GM19328 (cell line): ENCODE measurements at regions not wholly inside any gene's neighbourhood (a gene's known extent, or its start where the extent isn't known, plus 50 kb on each side); places are given as distances from the start of the nearest gene placed in this dataset.
"Not testable (repeated sequence)": the region's sequence is repeated elsewhere in the genome, so short reads cannot be mapped to it uniquely, and the experiment has no call there.

Experiments used
- ATAC-seq: cut with Tn5 transposase; IDR thresholded peaks from one replicate; pipeline ENCODE4 v1.9.1; 2021; ENCODE audit warnings: mild to moderate bottlenecking, moderate library complexity; ENCODE audit not compliant: unreplicated experiment

DNA sequence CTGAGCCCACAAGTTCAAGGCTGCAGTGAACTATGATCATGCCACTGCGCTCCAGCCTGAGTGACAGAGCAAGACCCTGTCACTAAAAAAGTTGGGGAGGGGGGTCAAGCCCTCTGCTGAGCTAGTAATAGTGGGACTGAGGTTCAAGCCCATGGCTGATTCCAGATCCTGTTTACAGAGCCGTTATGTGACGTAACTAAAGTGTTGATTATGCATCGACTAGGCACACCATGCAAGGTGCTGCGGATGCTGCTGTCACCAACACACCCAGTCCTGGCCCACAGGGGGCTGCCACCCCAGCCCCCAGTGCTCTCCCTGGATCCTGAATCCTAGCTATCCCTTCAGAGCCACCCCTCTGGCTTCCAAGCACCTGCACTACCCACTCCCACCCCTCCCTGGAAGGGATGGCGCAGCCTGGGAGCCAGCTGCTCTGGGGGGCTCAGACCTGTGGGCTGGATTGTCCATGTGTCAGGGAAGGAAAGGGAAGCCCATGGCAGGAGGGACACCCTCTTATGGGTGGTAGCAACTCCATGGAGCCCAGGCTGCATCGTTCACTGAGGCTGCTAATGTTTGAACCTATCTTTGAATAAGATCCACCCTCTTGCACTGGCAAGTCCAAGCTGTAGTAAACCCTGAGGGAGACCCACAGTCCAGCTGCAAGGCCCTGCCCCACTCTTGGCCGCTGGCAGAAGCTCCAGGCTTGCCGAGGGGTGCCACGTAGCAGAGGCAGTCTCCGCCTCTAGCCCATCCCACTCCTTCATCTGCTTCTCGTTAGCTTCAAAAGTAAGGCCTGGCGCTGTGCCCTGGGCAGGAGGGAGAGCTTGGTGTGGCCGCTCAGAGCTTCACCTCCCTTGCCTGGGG, 95.0 kb downstream of the SNX5 start:
- no peak for ATAC-seq

DNA sequence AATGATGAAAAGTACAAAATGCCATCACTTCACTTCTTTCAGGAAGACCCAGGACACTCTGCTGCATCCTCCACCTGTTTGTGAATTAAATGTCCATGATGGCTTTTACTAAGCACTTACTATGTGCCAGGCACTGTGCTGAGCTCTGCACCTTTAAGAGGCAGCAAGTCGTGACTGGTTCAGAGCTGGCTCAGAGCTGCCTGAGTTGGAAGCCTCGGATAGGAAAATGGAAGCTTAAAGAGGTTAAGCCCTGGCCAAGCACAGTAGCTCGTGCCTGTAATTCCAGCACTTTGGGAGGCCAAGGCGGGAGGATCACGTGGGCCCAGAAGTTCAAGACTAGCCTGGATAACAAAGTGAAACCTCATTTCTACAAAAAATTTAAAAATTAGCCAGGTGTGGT, 95.6 kb downstream of the SNX5 start:
- ATAC-seq = no peak

DNA sequence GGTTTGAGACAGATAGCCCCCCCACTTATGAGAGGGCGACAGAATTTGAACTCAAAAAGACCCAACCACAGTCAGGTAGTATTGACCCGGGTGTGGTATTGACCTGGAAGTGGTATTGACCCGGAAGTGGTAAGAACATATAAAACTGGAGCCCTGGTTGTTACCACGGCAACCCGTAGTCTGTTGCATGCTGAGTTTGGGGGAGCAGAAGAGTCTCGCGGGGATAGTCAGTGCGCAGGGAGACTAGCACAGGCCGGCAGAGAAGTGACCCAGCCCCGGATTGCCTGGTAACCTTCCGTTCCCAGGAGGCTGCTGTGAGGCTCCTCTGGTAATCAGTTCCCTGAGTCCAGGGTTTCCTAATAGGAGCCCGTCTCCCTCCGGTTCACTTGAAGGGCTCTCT, 96.2 kb downstream of the SNX5 start:
- no peak for ATAC-seq

DNA sequence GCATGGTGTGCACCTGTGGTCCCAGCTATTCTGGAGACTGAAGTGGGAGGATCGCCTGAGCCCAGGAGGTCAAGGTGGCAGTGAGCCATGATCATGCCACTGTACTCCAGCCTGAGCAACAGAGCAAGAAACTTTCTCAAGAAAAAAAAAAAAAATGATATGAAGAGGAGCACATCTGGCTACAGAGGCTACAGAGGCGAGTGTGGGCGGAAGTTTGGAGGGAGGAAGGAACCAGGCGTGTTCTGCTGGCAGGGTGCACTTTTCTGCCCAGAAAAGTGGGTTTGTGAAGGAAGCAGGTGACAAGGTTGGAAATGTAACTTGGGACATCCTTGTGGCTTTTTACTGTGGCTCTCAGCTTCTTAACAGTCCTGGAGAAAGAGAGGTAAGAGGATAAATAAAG, 96.7 kb downstream of the SNX5 start:
- no peak for ATAC-seq

DNA sequence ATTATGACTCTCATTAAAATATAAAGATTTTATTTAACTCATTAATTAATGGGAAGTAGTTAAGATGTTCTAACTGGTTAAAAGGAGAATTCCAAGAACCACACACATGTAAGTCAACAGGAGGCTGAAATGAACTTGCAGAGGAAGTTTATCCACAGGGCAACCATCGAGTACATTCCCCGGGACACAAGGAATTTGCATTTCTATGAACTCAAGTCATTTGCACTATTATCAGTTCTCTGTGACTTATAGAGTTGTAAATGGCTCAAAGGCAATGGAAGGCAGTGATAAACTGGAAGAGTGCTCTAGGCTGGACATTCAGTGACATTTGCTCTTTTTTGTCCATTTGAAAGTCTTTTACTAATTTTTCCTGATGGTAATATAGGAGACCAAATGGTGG, 97.4 kb downstream of the SNX5 start:
- no peak for ATAC-seq

DNA sequence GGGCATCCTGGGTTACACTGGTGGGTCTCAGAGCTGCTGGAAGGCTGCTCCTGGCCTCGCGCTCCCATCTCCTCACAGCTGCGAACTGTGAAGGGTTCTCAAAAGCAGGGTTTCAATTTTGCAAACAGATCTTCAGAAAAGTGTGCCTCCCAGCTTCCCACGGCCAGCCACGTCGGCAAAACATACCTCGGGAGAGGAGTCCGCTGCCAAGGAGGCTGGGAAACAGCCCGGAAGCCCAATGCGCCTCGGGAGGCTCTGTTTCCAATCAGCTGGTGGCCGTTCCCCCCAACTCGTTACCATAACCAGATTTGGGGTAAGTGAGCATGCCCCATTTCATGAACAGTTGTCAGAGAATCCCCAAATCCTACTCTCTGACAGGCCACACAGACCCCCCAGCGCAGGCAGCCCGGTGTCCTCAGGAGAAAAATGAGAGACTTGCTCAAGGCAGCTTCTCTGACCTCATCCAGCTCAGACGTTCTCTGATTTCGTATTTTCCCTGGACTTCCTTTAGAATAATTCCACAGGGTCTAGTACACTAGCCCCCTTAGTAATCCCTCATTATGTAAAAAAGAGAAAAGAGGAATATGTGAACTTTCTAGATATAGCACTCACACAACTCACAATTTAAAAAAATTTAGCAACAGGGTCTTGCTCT, 98.4 kb downstream of the SNX5 start:
- ATAC-seq = no peak

DNA sequence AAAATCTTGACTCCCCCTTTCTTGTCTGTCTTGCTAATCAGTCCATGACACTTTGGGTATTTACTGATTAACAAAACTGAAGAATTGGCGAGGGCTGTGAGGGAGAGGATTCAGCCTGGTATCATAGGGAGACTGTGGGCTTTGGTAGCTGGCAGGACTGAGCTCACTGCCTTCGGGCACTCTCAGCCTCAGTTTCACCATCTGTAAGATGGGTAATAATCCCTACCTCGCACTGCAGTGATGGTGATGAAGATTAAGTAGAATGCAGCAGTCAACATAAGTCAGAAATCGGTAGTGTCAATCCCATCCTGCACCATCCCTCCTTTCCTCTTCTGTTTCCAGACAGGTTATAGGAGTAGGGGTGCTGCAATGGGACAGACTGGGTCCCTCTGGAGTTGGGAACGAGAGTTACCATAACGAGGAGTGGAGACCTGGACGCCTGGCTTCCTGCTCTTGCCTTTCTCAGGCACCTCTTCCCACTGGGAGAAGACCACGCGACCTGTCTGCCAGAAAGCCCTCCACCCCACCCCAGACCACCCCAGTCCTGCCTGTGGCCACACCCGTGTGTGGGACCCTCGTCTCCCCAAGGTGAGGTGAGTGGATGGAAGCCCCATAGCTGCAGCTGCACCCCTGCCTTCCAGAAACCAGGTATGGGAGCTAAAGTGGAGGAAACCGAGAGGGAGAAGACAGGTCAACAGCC, 99.1 kb downstream of the SNX5 start:
- no peak for ATAC-seq

DNA sequence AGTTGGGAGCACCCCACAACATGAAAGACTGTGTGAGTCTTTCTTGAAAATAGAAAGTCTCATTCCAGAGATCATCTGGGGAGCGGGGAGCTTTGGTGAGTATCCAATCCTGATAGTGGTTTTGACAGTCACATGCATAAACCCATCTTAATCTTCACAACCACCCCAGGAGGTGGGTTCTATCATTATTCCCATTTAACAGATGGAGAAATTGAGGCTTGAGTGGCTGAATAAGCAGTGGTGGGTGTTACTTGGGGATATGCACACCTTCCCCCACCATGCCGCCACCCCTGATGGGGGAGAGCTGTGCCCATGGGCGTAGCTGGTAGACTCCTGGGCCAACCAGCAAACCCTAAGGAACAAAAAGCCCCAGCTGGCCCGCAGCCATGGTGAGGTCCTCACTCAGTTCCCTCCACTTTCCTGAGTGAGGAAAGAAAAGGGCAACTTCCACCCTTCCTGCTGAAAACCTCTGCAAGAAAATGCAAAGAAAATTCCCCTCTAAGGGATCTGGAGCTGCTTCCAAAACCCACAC, 99.8 kb downstream of the SNX5 start:
- ATAC-seq = no peak

DNA sequence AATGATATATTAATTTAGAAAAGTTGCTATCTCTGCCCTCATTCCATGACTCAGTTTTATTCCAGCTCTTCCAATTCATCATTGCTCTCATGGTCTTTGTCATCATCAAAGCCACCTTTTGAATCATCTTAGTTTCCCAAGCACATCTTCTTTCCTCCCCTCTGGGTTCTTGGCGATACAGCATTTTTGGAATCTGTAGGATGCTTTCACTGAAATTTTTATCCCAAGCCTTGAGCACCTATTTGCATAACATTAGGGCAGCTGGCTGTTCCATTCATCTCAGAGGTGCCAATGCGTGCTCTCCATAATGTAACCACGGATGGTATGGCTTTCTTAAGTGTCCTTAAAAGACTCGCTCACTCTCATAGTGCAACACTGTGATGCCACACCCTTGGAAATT, 100.4 kb downstream of the SNX5 start:
- ATAC-seq = no peak

DNA sequence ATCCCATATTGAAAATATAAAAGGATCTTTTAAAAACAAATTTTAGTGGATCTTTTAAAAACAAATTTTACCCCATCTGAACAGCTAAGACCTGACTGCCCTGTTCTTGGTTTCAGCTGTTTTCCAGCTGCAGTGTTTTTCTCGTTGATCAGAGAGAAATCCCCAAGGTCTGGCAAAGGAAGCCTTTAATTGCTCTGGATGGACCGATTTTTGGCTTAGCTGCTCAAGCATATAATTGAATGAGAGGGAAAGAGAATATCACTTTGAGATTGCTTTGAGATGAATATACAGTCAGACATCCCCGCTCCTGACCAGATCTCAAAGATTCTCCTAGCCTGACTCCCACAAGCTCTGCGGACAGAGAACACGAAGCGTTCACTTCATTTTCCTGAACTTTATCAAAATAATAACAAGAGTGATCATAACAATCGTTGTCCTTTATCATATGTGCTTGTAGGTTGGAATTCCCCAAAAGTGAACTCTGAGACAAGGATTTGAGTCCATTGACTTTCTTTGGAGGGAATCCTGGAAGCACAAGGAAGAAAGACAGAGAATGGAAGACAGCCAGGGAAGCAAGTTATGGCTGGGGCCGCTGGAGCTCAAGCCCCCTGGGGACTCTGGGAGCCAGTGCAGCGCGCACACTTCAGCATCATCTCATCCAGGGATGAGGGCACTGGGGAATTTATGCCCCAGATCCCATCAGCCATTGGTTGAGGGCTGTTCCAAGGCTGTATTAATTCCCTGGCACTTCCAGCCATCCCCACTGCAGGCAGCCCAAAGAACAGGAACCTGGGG, 101.3 kb downstream of the SNX5 start:
- ATAC-seq = no peak

DNA sequence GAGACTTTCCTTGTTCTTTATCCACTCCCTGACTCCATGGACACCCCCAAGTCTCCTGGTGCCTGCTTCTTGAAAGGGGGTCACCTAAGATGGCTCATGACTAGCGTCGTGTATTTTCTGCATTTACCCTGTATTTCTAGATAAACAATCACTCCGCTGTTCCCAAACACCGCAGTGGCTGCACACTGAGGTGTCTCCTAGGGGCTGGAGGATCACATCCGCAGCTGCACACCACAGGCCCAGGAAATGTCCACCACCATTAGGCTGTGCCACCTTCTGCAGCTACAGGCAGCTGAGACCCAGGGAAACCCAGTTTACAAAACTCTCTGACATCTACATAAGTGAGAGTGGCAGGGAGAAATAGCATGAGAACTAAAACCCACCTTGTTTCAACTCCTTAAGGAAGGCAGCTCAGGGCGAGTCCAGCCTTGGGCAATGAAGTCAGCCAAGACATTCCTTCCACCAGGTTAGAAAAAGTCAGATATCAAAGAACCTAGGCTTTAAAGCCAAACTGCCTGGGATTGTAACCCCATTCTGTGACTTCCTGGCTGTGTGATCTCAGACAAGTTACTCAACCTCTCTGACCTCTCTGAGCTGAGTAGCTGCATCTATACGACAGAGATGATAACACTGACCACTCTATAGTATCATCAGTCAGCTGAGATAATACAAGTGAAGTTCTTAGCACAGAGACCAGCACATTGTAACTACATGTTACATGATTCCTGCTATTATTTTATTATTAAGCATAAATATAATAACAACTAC, 102.2 kb downstream of the SNX5 start:
- ATAC-seq = no peak

DNA sequence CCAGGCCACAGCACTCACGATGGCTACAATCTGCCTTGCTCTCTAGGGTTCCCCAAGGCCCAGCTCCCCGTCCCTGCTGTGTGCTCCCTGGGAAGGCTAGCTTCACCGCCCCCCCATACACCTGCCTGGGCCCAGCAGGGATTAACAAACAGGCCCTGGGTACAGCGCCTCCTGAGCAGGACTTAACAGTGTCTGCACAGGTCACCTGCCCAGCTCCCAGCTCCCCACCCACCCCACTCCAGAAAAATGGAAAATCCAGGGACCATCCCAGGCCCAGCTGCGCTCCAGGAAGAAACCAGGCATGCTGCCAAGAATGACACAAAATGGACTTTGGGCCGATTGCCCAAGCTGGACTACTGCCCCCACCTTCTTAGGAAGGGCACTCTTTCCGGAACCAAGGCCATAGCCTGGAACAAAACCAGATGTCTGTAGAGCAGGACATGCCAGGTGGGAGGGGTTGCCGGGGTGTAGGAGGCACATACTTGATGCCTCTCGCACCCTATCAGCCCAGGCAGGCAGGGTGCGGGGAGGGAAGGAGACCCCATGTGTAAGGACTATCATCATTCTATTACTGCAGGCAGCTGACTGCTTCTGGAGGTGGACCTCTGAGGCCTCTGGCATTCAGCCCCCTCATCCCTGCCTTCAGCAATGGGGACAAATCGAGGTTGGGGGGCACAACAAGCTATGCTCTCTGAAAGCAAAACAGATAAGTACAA, 104.9 kb downstream of the SNX5 start:
- no peak for ATAC-seq

DNA sequence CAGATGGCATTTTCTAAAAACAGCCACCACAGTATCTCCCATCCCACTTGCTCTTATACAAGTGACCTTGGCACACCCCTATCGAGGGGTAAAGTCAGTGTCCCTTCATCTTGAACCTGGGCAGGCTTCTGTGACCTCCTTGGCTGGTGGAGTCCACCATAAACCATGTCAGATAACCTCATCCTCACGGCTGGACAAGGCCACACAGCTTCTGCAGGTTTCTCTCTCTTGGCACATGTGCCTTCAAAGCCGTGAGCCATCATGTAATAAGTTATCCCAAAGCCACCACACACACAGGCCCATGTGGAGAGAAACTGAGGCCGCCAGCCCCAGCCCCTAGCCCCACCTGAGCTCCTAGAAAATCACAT, 105.4 kb downstream of the SNX5 start:
- no peak for ATAC-seq

DNA sequence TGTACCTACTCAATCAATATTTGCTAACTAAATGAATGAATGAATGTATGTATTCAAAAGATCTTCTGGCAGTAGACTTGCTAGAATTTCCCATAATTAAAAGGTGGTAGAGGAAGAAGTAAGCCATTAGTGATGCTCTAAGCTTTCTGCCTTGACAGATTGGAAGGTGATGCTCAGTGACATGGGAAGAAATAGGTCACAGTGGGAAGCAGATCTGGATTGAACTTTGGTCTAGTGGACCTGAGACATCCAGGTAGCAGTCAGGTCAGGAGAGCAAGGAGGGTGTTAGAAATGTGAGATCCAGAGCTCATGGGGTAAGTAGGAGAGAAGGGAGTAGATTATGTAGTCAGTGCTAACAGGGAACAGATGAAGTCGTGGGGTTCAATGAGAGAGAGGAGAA, 106.4 kb downstream of the SNX5 start:
- no peak for ATAC-seq

DNA sequence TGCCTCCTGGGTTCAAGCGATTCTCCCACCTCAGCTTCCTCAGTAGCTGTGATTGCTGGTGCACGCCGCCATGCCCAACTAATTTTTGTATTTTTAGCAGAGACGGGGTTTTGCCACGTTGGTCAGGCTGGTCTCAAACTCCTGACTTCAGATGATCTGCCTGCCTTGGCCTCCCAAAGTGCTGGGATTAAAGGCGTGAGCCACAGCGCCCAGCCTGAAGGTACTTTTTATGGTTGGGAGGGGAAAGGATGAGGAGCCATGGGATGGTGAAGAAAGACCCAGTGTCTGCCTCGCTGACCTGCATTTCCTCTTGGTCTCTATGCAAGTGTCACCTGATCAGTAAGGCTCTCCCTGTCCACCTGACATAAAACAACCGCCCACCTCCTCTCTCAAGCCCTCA, 107.0 kb downstream of the SNX5 start:
- ATAC-seq = not testable (repeated sequence)

DNA sequence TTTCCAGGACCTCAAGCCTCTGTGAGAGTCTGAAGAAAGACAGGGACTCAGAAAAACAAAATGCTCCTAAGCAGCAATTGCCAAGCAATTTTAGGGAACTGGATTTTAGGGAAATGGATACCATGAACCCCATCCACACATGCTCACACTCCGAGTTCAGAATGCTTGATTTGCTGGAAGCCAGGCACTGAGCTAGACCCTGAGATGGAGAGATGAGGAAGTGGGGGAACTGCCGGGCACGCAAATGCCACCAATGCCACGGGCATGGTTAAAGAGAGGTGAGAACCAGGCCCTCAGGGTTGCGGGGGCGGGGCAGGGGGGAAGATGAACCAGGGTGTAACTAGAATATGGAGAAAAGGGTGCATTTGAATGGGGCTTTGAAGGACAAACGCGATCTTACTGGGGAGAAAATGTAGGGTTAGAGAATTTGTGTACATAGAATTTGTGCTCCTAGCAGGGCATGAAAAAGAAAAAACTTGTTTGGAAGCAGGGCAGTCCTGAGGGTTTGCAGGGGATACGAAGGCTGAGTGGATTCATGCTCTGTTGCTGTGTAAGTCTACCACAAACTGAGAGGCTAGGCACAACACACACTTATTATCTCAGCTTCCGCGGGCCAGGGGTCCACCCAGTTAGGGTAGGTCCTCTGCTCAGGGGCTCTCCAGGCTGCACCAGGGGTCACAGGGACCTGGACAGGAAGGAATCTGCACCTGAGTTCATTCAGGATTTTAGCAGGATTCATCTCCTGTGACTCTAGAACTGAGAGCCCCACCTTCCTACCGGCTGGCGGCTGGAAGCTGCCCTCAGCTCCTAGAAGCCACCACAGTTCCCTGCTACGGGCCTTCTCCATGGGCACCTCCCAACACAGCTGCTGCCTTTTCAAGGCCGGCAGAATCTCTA, 108.0 kb downstream of the SNX5 start:
- ATAC-seq = no peak

DNA sequence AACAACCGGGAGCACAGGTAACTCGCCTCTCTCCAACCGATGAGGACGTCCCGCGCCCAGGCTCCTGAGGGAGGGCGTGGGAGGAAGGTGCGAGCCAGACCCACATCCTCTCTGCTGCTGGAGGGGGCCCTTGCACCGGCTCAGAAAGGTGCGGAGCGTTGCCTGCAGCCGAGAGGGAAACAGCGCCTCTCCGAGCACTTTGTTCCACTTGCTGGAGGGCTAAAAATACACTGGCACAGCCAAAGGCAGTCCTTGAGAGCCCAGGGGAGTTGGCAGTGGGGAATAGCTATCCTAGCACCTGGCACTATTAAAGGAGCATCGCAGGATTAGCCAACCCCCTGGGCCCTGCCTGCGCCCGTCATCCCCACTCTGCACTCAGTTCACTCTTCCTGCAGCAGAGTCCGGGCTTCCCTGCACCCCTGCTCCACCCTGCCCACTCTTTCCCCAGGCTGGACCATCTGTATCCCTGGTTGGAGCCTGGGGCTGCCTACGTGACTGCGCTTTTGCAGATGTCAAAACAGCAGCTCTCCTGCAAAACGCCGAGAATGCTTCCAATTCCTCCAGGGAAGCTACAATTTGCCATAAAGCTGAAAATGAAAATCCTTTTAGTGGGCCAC, 108.9 kb downstream of the SNX5 start:
- no peak for ATAC-seq

DNA sequence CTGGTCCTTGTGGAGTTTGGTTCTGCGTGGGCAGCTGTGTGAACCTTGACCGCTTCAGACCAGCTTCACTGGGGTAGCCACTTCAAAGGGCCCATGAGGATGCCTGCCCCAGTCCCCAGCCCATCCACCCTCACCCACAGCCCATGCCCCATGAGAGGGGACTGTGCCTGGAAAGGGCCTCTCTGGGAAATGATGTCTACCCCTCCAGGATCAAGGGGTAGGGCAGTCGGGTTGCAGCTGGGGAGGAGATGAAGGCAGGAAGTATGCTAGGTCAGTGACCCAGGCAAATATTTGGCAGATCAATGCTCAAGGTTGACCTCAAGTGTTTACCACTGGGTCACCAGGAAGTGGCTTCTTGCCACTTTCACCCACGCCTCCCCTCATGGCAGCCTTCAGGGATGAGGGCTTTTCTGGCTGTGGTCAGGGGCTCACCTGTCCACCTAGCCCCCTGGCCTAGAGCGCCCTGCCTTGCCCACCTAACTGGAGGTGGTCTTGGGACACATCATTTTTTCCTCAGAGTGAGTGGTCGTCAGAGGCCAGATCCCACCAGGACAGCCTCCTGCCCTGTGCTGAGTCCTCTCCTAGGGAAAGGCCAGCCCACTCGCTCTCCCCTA, 109.5 kb downstream of the SNX5 start:
- ATAC-seq = no peak
